ENCODE measurements at regions not wholly inside any gene's neighbourhood (a gene's known extent, or its start where the extent isn't known, plus 50 kb on each side); places are given as distances from the start of the nearest gene placed in this dataset.

DNA sequence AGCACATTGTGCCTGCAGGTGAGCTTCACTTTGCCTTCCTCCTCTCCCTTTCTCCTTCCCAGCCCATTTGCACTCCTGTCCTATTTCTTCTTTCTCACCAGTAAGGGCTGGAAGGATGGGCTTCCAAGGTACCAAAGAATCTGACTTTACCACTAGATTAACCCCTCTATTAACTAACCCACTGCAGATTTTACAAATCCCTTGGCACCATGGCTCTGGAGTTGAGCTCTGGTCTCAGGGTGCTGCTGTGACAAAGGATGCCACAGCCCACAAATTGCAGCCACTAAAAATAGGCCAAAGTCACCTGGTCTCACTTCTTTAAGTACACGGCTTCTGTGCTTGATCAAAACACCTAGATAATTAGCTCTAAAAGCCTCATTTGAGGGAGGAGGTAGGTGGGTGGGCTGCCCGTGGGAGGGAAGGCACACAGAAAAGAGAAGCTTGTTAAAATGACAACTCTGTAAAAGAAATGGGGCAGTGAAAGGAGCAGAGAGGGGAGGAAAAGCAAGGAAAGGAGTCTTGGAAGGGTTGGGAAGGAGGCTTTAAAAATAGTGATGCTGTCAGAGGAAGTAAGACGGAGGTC, 327.4 kb downstream of the DRD1 start:
- TF ChIP-seq, protein P1, sequence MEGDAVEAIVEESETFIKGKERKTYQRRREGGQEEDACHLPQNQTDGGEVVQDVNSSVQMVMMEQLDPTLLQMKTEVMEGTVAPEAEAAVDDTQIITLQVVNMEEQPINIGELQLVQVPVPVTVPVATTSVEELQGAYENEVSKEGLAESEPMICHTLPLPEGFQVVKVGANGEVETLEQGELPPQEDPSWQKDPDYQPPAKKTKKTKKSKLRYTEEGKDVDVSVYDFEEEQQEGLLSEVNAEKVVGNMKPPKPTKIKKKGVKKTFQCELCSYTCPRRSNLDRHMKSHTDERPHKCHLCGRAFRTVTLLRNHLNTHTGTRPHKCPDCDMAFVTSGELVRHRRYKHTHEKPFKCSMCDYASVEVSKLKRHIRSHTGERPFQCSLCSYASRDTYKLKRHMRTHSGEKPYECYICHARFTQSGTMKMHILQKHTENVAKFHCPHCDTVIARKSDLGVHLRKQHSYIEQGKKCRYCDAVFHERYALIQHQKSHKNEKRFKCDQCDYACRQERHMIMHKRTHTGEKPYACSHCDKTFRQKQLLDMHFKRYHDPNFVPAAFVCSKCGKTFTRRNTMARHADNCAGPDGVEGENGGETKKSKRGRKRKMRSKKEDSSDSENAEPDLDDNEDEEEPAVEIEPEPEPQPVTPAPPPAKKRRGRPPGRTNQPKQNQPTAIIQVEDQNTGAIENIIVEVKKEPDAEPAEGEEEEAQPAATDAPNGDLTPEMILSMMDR (IDR thresholded peaks at IDR 0.05), result no peak
- TF ChIP-seq POLR2A (IDR thresholded peaks at IDR 0.05), result no peak
